Stomach (tissue), 8 donors: ENCODE measurements at regions not wholly inside any gene's neighbourhood (a gene's known extent, or its start where the extent isn't known, plus 50 kb on each side); places are given as distances from the start of the nearest gene placed in this dataset.

ENCODE experiments used
- DNase-seq, 2 donors: peaks; one replicate each; pipeline versions ENCODE4 v3.0.0 to v3.0.0-alpha.2; 2013 to 2019
- H3K27ac ChIP-seq, 5 donors: fragments of 200-600 bp in 4 of 5; sonication (generic) in 4 of 5; one replicate each; pipeline ENCODE4 v1.5.1; 2013 to 2019; ENCODE audit warnings: mild to moderate bottlenecking in 1 of 5, moderate library complexity in 1 of 5
- H3K27me3 ChIP-seq, 3 donors: fragments of 200-600 bp; sonication (generic); one replicate each; pipeline ENCODE4 v1.5.1; 2017 to 2019; ENCODE audit warnings: mixed run types in 1 of 3
- H3K36me3 ChIP-seq, 4 donors: fragments of 200-600 bp; sonication (generic); 1 replicate in 3 of 4; 2 replicates in 1 of 4; pipeline ENCODE4 v1.5.1; 2016 to 2019
- H3K4me1 ChIP-seq, 4 donors: fragments of 200-600 bp; sonication (generic); one replicate each; pipeline ENCODE4 v1.5.1; 2016 to 2019
- H3K4me3 ChIP-seq, 4 donors: fragments of 200-600 bp; sonication (generic) in 3 of 4; one replicate each; pipeline ENCODE4 v1.5.1; 2016 to 2019; ENCODE audit warnings: mild to moderate bottlenecking in 1 of 4
- H3K9me3 ChIP-seq, 4 donors: fragments of 200-600 bp; sonication (generic); one replicate each; pipeline ENCODE4 v1.5.1; 2016 to 2019
- CTCF ChIP-seq, 7 experiments: fragments of 450-650 bp in 4 of 7; fragments of 200-600 bp in 3 of 7; sonication (generic) in 3 of 7; IDR thresholded peaks; one replicate each; pipeline ENCODE4 v1.5.1; 2016 to 2019; ENCODE audit warnings: antibody characterized with exemption in 7 of 7, control low read depth in 2 of 7, mild to moderate bottlenecking in 1 of 7
- EP300 ChIP-seq: sonication (generic); formaldehyde crosslinking; IDR thresholded peaks from one replicate; pipeline ENCODE4 v1.6.1; 2017; ENCODE audit warnings: antibody characterized with exemption
- POLR2A ChIP-seq, 4 donors: fragments of 450-650 bp; IDR thresholded peaks; one replicate each; pipeline ENCODE4 v1.6.1; 2016; ENCODE audit warnings: antibody characterized with exemption in 4 of 4, control low read depth in 2 of 4, mild to moderate bottlenecking in 1 of 4, moderate library complexity in 1 of 4
- POLR2AphosphoS5 ChIP-seq, 3 donors: sonication (generic); formaldehyde crosslinking; IDR thresholded peaks; one replicate each; pipeline ENCODE4 v1.6.1; 2016; ENCODE audit warnings: antibody characterized with exemption in 3 of 3
- WGBS, 5 donors: extraction: QIAGEN DNeasy Blood & Tissue Kit in 3 of 5; methylation state at CpG; one replicate each; pipeline versions ENCODE4 v1.1.5 to v1.1.7; 2013 to 2018; 5-methylcytosine and 5-hydroxymethylcytosine counted together
- intact Hi-C: fragments of 100-400 bp; cut with DNase I; formaldehyde crosslinking; loops from one replicate; pipeline ENCODE4 v1.15.1; 2023; ENCODE audit warnings: low total_unique reads
- donor health status: healthy with polysubstance abuse.
- donor health status: Bipolar disorder and iron deficiency.
- donor health status: healthy.

DNA sequence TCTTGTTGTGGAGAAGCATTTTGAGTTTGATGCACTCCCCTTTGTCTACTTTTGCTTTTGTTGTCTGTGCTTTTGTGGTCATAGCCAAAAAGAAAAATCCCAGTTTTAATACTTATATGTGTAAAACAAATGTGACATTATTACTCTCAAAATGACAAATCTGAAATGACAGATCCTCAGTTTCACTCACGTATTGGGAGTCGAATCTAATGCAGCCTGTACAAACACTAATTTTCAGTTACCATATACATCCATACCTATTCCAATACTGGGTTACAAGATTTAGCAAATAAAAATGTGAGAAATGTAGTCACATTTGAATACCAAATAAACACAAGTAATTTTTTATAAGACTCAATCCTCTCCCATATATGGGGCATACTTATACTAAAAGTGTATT is 148.2 kb upstream of the ZNF516 start:
- intact Hi-C loops = no loop called here
- no peak overlapping the region for H3K27ac ChIP-seq
- H3K36me3 ChIP-seq = no peaks in the 10 kb centered on the region
- TF ChIP-seq POLR2A (IDR thresholded peaks at IDR 0.05) (no peak), CTCF (IDR thresholded peaks at IDR 0.05) (no peak), POLR2AphosphoS5 (IDR thresholded peaks at IDR 0.05) (no peak), EP300 (no peak)
- DNase-seq = no peak
- 82 to 91% (median 87%) methylated on average over 2 of the region's 2 CpGs for WGBS, 5 donors
- no peaks in the 10 kb centered on the region for H3K9me3 ChIP-seq
- no peaks in the 10 kb centered on the region for H3K27me3 ChIP-seq
- no peak overlapping the region for H3K4me3 ChIP-seq
- H3K4me1 ChIP-seq = no peaks in the 10 kb centered on the region

DNA sequence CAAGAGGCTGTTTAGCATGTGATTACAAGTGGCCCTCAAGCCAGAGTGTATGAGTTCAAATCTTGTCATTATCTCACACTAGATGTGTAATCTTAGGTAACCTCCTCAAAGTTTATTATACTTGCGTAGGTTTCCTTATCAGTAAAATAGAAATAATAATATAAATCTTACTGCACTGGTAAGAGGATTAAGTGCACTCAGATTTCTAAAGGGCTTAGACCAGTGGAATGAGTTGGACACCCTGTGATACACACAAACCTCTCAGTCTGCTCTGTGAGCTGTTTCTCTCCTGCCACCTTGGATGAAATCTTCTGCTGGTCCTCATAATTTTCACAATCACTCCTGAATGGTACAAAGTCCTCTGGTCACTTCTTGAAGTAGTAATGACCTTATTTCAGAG is 145.4 kb upstream of the ZNF516 start:
- Histone ChIP-seq H3K4me1 (no peaks in the 10 kb centered on the region), H3K36me3 (no peaks in the 10 kb centered on the region), H3K4me3 (no peak overlapping the region), H3K27me3 (no peaks in the 10 kb centered on the region), H3K27ac (no peak overlapping the region), H3K9me3 (no peaks in the 10 kb centered on the region)
- no peak for DNase-seq
- TF ChIP-seq POLR2A (IDR thresholded peaks at IDR 0.05) = no peak
- no peak for TF ChIP-seq EP300
- no peak for TF ChIP-seq CTCF (IDR thresholded peaks at IDR 0.05)
- no peak for TF ChIP-seq POLR2AphosphoS5 (IDR thresholded peaks at IDR 0.05)
- intact Hi-C loops = no loop called here
- WGBS, 5 donors = 18 to 65% (median 61%) methylated on average over 1 of the region's 1 CpG

DNA sequence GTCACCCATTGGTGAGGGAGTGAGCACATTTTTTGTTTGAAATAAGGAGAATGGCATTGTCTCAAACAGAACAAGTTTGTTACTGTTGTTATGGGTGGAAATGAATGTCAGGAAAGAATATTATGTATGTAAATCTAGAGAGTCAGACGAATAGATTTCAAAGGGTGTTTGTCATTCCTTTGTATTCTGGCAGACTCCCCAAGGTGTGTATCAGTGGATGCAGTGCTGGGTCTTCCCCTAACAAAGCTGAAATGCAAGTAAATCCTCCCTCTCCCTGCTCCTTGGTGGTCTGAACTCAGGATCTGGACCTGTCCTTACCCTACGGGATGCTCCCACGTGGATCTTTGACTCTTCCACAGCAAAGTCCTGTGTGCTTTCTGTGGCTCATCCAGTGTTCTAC is 139.5 kb upstream of the ZNF516 start:
- no peaks in the 10 kb centered on the region for H3K4me1 ChIP-seq
- H3K27ac ChIP-seq = no peak overlapping the region
- intact Hi-C loops = no loop called here
- no peaks in the 10 kb centered on the region for H3K9me3 ChIP-seq
- H3K36me3 ChIP-seq = no peaks in the 10 kb centered on the region
- no peak overlapping the region for H3K4me3 ChIP-seq
- no peak for DNase-seq
- no peaks in the 10 kb centered on the region for H3K27me3 ChIP-seq
- 41 to 48% (median 41%) methylated on average over 3 of the region's 3 CpGs for WGBS, 5 donors
- TF ChIP-seq CTCF (IDR thresholded peaks at IDR 0.05) (no peak), POLR2A (IDR thresholded peaks at IDR 0.05) (no peak), POLR2AphosphoS5 (IDR thresholded peaks at IDR 0.05) (no peak), EP300 (no peak)

DNA sequence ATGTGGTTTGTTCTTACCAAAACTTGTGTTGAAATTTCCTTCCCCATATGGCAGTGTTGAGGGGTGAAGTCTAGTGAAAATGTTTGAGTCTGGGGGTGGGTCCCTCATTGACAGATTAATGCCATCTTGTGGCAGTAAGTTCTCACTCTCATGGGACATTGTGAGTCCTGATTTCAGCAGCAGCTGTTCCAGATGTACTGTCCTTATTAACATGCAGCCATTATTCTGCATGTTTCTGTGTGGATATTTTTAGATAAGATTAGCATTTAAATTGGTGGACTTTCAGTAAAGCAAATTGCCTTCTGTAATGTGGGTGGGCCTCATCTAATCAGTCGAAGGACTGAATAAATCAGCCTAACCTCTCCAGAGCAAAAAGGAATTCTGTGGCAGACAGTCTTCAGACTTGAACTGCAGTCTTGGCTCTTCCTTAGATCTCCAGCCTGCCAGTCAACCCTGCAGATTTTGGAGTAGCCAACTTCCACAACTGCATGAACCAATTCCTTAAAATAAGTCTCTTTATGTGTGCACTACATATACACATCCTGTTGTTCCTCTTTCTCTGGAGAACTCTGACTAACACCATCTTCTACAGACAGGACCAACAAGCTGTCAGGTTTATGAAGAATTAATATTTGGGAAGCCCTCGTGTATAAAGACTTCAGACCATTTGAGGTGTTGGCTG is 138.7 kb upstream of the ZNF516 start:
- no peak for DNase-seq
- H3K9me3 ChIP-seq = no peaks in the 10 kb centered on the region
- no peak for TF ChIP-seq POLR2A (IDR thresholded peaks at IDR 0.05)
- 61 to 82% (median 74%) methylated on average over 2 of the region's 2 CpGs for WGBS, 5 donors
- H3K4me1 ChIP-seq = no peaks in the 10 kb centered on the region
- intact Hi-C loops = no loop called here
- no peak overlapping the region for H3K4me3 ChIP-seq
- no peak overlapping the region for H3K27ac ChIP-seq
- H3K36me3 ChIP-seq = no peaks in the 10 kb centered on the region
- H3K27me3 ChIP-seq = no peaks in the 10 kb centered on the region

GRCh38 chr18:76627444-76627843 is 132.4 kb upstream of the ZNF516 start:
- DNase-seq = no peak
- H3K27me3 ChIP-seq = no peaks in the 10 kb centered on the region
- H3K9me3 ChIP-seq = no peaks in the 10 kb centered on the region
- WGBS, 5 donors = 67 to 95% (median 86%) methylated on average over 1 of the region's 1 CpG
- H3K36me3 ChIP-seq = no peaks in the 10 kb centered on the region
- no peak for TF ChIP-seq POLR2AphosphoS5 (IDR thresholded peaks at IDR 0.05)
- peaks cover 0 to 2% (median under 1%) of the 10 kb centered on the region in 4 donors for H3K4me1 ChIP-seq
- H3K4me3 ChIP-seq = no peak overlapping the region
- intact Hi-C loops = no loop called here
- no peak overlapping the region for H3K27ac ChIP-seq
